H9 (cell line): ENCODE measurements at regions not wholly inside any gene's neighbourhood (a gene's known extent, or its start where the extent isn't known, plus 50 kb on each side); places are given as distances from the start of the nearest gene placed in this dataset.

ENCODE experiments used
- DNase-seq: peaks from one replicate; pipeline ENCODE4 v3.0.0-alpha.2; 2017
- H2AFZ ChIP-seq: one replicate; pipeline ENCODE4 v1.6.1; 2013; ENCODE audit warnings: mild to moderate bottlenecking, low read length, control low read depth, moderate library complexity
- H2AK5ac ChIP-seq: 2 replicates; pipeline ENCODE4 v1.6.1; 2013; ENCODE audit warnings: low read length, control low read depth, mixed read lengths; ENCODE audit not compliant: insufficient read length
- H2BK120ac ChIP-seq: one replicate; pipeline ENCODE4 v1.6.1; 2013; ENCODE audit warnings: low read depth, mild to moderate bottlenecking, low read length, control low read depth, inconsistent platforms; ENCODE audit not compliant: poor library complexity, severe bottlenecking
- H2BK12ac ChIP-seq: 2 replicates; pipeline ENCODE4 v1.6.1; 2013; ENCODE audit warnings: low read length, control low read depth, mixed read lengths, low read depth; ENCODE audit not compliant: insufficient read length
- H2BK15ac ChIP-seq: 2 replicates; pipeline ENCODE4 v1.6.1; 2013; ENCODE audit warnings: low read depth, low read length, control low read depth
- H2BK20ac ChIP-seq: one replicate; pipeline ENCODE4 v1.6.1; 2013; ENCODE audit warnings: low read depth, mild to moderate bottlenecking, low read length, control low read depth, inconsistent platforms; ENCODE audit not compliant: poor library complexity, severe bottlenecking
- H2BK5ac ChIP-seq: 2 replicates; pipeline ENCODE4 v1.6.1; 2013; ENCODE audit warnings: low read length, control low read depth, mixed read lengths; ENCODE audit not compliant: insufficient read length
- H3K14ac ChIP-seq: 2 replicates; pipeline ENCODE4 v1.6.1; 2013; ENCODE audit warnings: low read length, control low read depth; ENCODE audit not compliant: insufficient read depth
- H3K18ac ChIP-seq: 2 replicates; pipeline ENCODE4 v1.6.1; 2013; ENCODE audit warnings: low read depth, mild to moderate bottlenecking, mixed read lengths, low read length, control low read depth; ENCODE audit not compliant: insufficient read length
- H3K23ac ChIP-seq: 2 replicates; pipeline ENCODE4 v1.6.1; 2013; ENCODE audit warnings: low read length, control low read depth, mixed read lengths, low read depth; ENCODE audit not compliant: insufficient read length
- H3K23me2 ChIP-seq: 2 replicates; pipeline ENCODE4 v1.6.1; 2013; ENCODE audit warnings: low read depth, mild to moderate bottlenecking, mixed read lengths, low read length, control low read depth; ENCODE audit not compliant: insufficient read length, poor library complexity, severe bottlenecking
- H3K27ac ChIP-seq: 2 replicates; pipeline ENCODE4 v1.5.1; 2013; ENCODE audit warnings: low read length, control low read depth, mixed read lengths, low read depth; ENCODE audit not compliant: insufficient read length
- H3K27me3 ChIP-seq: 2 replicates; pipeline ENCODE4 v1.6.1; 2013; ENCODE audit warnings: low read length, control low read depth, inconsistent platforms; ENCODE audit not compliant: insufficient read depth
- H3K4ac ChIP-seq: 2 replicates; pipeline ENCODE4 v1.6.1; 2013; ENCODE audit warnings: low read depth, mild to moderate bottlenecking, control low read depth, inconsistent platforms, low read length, moderate library complexity
- H3K4me1 ChIP-seq: 2 replicates; pipeline ENCODE4 v1.6.1; 2013; ENCODE audit warnings: low read length, control low read depth, inconsistent platforms; ENCODE audit not compliant: insufficient read depth
- H3K4me2 ChIP-seq: 2 replicates; pipeline ENCODE4 v1.6.1; 2013; ENCODE audit warnings: low read length, control low read depth, mixed read lengths; ENCODE audit not compliant: insufficient read length, insufficient read depth
- H3K56ac ChIP-seq: 2 replicates; pipeline ENCODE4 v1.6.1; 2013; ENCODE audit warnings: low read depth, mild to moderate bottlenecking, mixed read lengths, low read length, control low read depth; ENCODE audit not compliant: insufficient read length
- H3K79me1 ChIP-seq: 2 replicates; pipeline ENCODE4 v1.6.1; 2013; ENCODE audit warnings: low read depth, mild to moderate bottlenecking, moderate library complexity, low read length, control low read depth, inconsistent platforms; ENCODE audit not compliant: insufficient read depth, poor library complexity, severe bottlenecking
- H3K79me2 ChIP-seq: 2 replicates; pipeline ENCODE4 v1.6.1; 2013; ENCODE audit warnings: low read length, control low read depth, inconsistent platforms; ENCODE audit not compliant: insufficient read depth
- H3K9ac ChIP-seq: 2 replicates; pipeline ENCODE4 v1.6.1; 2013; ENCODE audit warnings: low read length, control low read depth, mixed read lengths; ENCODE audit not compliant: insufficient read length; ENCODE audit errors: extremely low read depth
- H3K9me3 ChIP-seq: one replicate; pipeline ENCODE4 v1.6.1; 2013; ENCODE audit warnings: low read depth, low read length, inconsistent platforms; ENCODE audit not compliant: control insufficient read depth
- H3T11ph ChIP-seq: one replicate; pipeline ENCODE4 v1.6.1; 2013; ENCODE audit warnings: mild to moderate bottlenecking, low read length, control low read depth, inconsistent platforms
- H4K20me1 ChIP-seq: one replicate; pipeline ENCODE4 v1.6.1; 2013; ENCODE audit not compliant: control insufficient read depth, insufficient read length, insufficient read depth
- H4K5ac ChIP-seq: 2 replicates; pipeline ENCODE4 v1.6.1; 2013; ENCODE audit warnings: low read depth, mild to moderate bottlenecking, mixed read lengths, low read length, control low read depth; ENCODE audit not compliant: insufficient read length
- H4K8ac ChIP-seq: replicated peaks from 2 replicates; pipeline ENCODE4 v1.6.1; 2013; ENCODE audit warnings: low read length, control low read depth, mixed read lengths, low read depth; ENCODE audit not compliant: insufficient read length
- H4K91ac ChIP-seq: 2 replicates; pipeline ENCODE4 v1.6.1; 2013; ENCODE audit warnings: low read depth, mild to moderate bottlenecking, moderate library complexity, mixed read lengths, low read length, control low read depth; ENCODE audit not compliant: insufficient read length
- H3K27ac Mint-ChIP-seq, 3 experiments: 2 replicates in 2 of 3; 3 replicates in 1 of 3; pipeline ENCODE4 v1.8.0; 2020 to 2021; ENCODE audit warnings: mixed read lengths in 3 of 3, mild to moderate bottlenecking in 1 of 3, moderate library complexity in 1 of 3
- H3K27me3 Mint-ChIP-seq: 2 replicates; pipeline ENCODE4 v1.8.0; 2021; ENCODE audit warnings: low read depth, mild to moderate bottlenecking, moderate library complexity, mixed read lengths
- H3K36me3 Mint-ChIP-seq, 3 experiments: 2 replicates in 2 of 3; 3 replicates in 1 of 3; pipeline ENCODE4 v1.8.0; 2020 to 2021; ENCODE audit warnings: low read depth in 3 of 3, mixed read lengths in 3 of 3; ENCODE audit not compliant: insufficient read depth in 1 of 3
- H3K4me1 Mint-ChIP-seq, 2 experiments: 2 replicates each; pipeline ENCODE4 v1.8.0; 2020; ENCODE audit warnings: mixed read lengths in 2 of 2
- H3K4me3 Mint-ChIP-seq, 2 experiments: 2 replicates in 1 of 2; 3 replicates in 1 of 2; pipeline ENCODE4 v1.8.0; 2020 to 2021; ENCODE audit warnings: mild to moderate bottlenecking in 2 of 2, mixed read lengths in 2 of 2, moderate library complexity in 1 of 2
- H3K9me3 Mint-ChIP-seq, 2 experiments: 2 replicates in 1 of 2; 3 replicates in 1 of 2; pipeline ENCODE4 v1.8.0; 2020; ENCODE audit warnings: mild to moderate bottlenecking in 2 of 2, mixed read lengths in 2 of 2, moderate library complexity in 1 of 2
- WGBS: extraction: QIAGEN DNeasy Blood & Tissue Kit; methylation state at CpG from one replicate; pipeline ENCODE4 v1.1.7; 2013; ENCODE audit warnings: missing lambda C conversion rate, low lambda C conversion rate, mixed read lengths; ENCODE audit not compliant: insufficient read length; ENCODE audit errors: extremely low coverage; 5-methylcytosine and 5-hydroxymethylcytosine counted together
- TF ChIP-seq, protein P1 (sequence below): fragments of 200-600 bp; sonication (generic); conservative IDR thresholded peaks from 3 replicates; pipeline ENCODE4 v1.8.0; 2021; ENCODE audit warnings: antibody characterized with exemption, mild to moderate bottlenecking

DNA sequence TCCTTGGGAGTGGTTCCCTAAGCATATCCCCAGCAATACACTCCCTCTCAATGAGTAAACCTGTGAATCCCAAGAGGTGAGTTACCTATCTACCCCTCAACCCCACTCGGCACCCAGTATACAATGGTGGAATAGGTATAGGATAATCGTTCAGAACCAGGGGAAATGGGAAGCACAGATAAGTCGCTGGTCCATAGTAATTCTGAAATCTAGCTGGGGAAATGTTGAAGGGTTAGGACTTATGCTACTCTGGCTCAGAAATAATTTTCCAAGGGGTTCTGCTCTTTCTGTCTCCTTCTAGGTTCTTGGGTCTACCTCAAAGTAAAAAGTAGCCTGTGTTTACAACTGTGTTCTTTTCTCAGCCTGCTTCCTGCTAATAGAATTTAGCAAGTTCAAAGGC is 62.3 kb upstream of the NNAT start:
- H3K27ac ChIP-seq: no peak overlapping the region
- no peak overlapping the region for H3K9ac ChIP-seq
- H2BK120ac ChIP-seq: no peak overlapping the region
- no peak overlapping the region for H3K4me2 ChIP-seq
- no peak overlapping the region for H3K14ac ChIP-seq
- H4K20me1 ChIP-seq: no peaks in the 10 kb centered on the region
- no peak overlapping the region for H3T11ph ChIP-seq
- H2BK12ac ChIP-seq: no peak overlapping the region
- H2AK5ac ChIP-seq: no peak overlapping the region
- no peak overlapping the region for H3K23ac ChIP-seq
- no peak overlapping the region for H3K27ac Mint-ChIP-seq
- no peak overlapping the region for H2BK15ac ChIP-seq
- no peaks in the 10 kb centered on the region; a peak in 1 of 7 replicates for H3K36me3 Mint-ChIP-seq
- no peaks in the 10 kb centered on the region for H3K23me2 ChIP-seq
- no peaks in the 10 kb centered on the region for H3K79me2 ChIP-seq
- TF ChIP-seq, protein P1, sequence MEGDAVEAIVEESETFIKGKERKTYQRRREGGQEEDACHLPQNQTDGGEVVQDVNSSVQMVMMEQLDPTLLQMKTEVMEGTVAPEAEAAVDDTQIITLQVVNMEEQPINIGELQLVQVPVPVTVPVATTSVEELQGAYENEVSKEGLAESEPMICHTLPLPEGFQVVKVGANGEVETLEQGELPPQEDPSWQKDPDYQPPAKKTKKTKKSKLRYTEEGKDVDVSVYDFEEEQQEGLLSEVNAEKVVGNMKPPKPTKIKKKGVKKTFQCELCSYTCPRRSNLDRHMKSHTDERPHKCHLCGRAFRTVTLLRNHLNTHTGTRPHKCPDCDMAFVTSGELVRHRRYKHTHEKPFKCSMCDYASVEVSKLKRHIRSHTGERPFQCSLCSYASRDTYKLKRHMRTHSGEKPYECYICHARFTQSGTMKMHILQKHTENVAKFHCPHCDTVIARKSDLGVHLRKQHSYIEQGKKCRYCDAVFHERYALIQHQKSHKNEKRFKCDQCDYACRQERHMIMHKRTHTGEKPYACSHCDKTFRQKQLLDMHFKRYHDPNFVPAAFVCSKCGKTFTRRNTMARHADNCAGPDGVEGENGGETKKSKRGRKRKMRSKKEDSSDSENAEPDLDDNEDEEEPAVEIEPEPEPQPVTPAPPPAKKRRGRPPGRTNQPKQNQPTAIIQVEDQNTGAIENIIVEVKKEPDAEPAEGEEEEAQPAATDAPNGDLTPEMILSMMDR: no peak
- H3K27me3 ChIP-seq: no peaks in the 10 kb centered on the region
- DNase-seq: no peak
- H3K18ac ChIP-seq: no peak overlapping the region
- H2BK5ac ChIP-seq: no peak overlapping the region
- H4K91ac ChIP-seq: no peak overlapping the region
- H4K8ac ChIP-seq: no peak overlapping the region
- H3K9me3 Mint-ChIP-seq: peaks cover 11 to 13% of the 10 kb centered on the region in 2 experiments
- no peak overlapping the region for H2AFZ ChIP-seq
- no peak overlapping the region for H4K5ac ChIP-seq
- no CpG with 5 or more reads among the region's 3 CpGs for WGBS
- peaks cover 11% of the 10 kb centered on the region for H3K27me3 Mint-ChIP-seq
- no peaks in the 10 kb centered on the region for H3K4me1 Mint-ChIP-seq
- H3K79me1 ChIP-seq: no peaks in the 10 kb centered on the region
- H2BK20ac ChIP-seq: no peak overlapping the region
- no peak overlapping the region for H3K4me3 Mint-ChIP-seq
- no peaks in the 10 kb centered on the region for H3K4me1 ChIP-seq
- no peak overlapping the region for H3K4ac ChIP-seq
- H3K9me3 ChIP-seq: no peaks in the 10 kb centered on the region
- H3K56ac ChIP-seq: no peak overlapping the region
